ENCODE measurements at regions not wholly inside any gene's neighbourhood (a gene's known extent, or its start where the extent isn't known, plus 50 kb on each side); places are given as distances from the start of the nearest gene placed in this dataset.

- peaks cover 9% of the 10 kb centered on the region for H3K4me1 ChIP-seq (ENCODE audit: insufficient read depth, low read length)
- POLR2A ChIA-PET, result no interaction called here
- no peaks in the 10 kb centered on the region for H3K9me3 ChIP-seq (ENCODE audit: low read length)
- H3K4me2 ChIP-seq (ENCODE audit: low read depth, low read length), result no peak overlapping the region
- no peak overlapping the region for H3K4me3 ChIP-seq (replicated peaks in 1 of 3; ENCODE audit: insufficient read depth in 1 of 3, low read depth in 2 of 3, low read length in 3 of 3)
- FAIRE-seq (no peak), ATAC-seq (peak; percentile 10; the same call in 2 of the 3 replicates), DNase-seq (ENCODE audit: low spot score) (no peak)
- CTCF ChIA-PET (ENCODE audit: low intra/inter-chr PET ratio, low total read pairs), result no interaction called here
- no peak overlapping the region for H3K27ac ChIP-seq (ENCODE audit: extremely low read length, insufficient read depth, low read length)
- in situ Hi-C loops (cut with HindIII; ENCODE audit: extremely low pct_ligation_motif_present, low pct_unique_long_range_greater_than_20kb), result loop anchor here (25.0 kb wide), 1 partner anchor 88 kb away; no protein-coding TSS in a partner anchor
- no peaks in the 10 kb centered on the region for H3K36me3 ChIP-seq (replicated peaks in 1 of 2; ENCODE audit: control insufficient read depth in 1 of 2, insufficient read depth in 2 of 2, low read length in 2 of 2)
- no peak overlapping the region for H2AFZ ChIP-seq (ENCODE audit: low read length)
- 41% methylated on average over 14 of the region's 15 CpGs for WGBS (ENCODE audit: low lambda C conversion rate)
- H3K9ac ChIP-seq (ENCODE audit: insufficient read depth, low read depth, low read length), result no peak overlapping the region
- no TSS peak for BruUV-seq (replicated peaks)
- H4K20me1 ChIP-seq (ENCODE audit: insufficient read depth, low read length), result no peaks in the 10 kb centered on the region
- intact Hi-C loops (cut with micrococcal nuclease; ENCODE audit: unreplicated experiment), result no loop called here
- TF ChIP-seq GATAD1 (CRISPR knock-in tag; IDR thresholded peaks at IDR 0.05), result no peak
- TF ChIP-seq KMT2B (CRISPR knock-in tag; IDR thresholded peaks at IDR 0.05), result no peak
- TF ChIP-seq ZNF768 (CRISPR knock-in tag; IDR thresholded peaks at IDR 0.05), result peak; percentile 31; the same call in 1 of the 2 replicates
- no peak for TF ChIP-seq ELK4 (CRISPR knock-in tag; IDR thresholded peaks at IDR 0.05; ENCODE audit: borderline replicate concordance)
- TF ChIP-seq, protein P1, sequence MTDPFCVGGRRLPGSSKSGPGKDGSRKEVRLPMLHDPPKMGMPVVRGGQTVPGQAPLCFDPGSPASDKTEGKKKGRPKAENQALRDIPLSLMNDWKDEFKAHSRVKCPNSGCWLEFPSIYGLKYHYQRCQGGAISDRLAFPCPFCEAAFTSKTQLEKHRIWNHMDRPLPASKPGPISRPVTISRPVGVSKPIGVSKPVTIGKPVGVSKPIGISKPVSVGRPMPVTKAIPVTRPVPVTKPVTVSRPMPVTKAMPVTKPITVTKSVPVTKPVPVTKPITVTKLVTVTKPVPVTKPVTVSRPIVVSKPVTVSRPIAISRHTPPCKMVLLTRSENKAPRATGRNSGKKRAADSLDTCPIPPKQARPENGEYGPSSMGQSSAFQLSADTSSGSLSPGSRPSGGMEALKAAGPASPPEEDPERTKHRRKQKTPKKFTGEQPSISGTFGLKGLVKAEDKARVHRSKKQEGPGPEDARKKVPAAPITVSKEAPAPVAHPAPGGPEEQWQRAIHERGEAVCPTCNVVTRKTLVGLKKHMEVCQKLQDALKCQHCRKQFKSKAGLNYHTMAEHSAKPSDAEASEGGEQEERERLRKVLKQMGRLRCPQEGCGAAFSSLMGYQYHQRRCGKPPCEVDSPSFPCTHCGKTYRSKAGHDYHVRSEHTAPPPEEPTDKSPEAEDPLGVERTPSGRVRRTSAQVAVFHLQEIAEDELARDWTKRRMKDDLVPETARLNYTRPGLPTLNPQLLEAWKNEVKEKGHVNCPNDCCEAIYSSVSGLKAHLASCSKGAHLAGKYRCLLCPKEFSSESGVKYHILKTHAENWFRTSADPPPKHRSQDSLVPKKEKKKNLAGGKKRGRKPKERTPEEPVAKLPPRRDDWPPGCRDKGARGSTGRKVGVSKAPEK (CRISPR knock-in tag; IDR thresholded peaks at IDR 0.05; ENCODE audit: borderline replicate concordance), result no peak
- peaks cover 11 to 44% of the 10 kb centered on the region in 2 experiments for H3K27me3 ChIP-seq (ENCODE audit: control insufficient read depth in 1 of 2, insufficient read depth in 2 of 2, low read length in 2 of 2)
- no peaks in the 10 kb centered on the region for H3K79me2 ChIP-seq (ENCODE audit: insufficient read depth, low read length)
Observed at GRCh38 chr16:11424118-11424460, 78.8 kb downstream of the RMI2 start.

All from HepG2 (cell line).